ENCODE measurements at regions not wholly inside any gene's neighbourhood (a gene's known extent, or its start where the extent isn't known, plus 50 kb on each side); places are given as distances from the start of the nearest gene placed in this dataset.

- TF ChIP-seq POLR2A (IDR thresholded peaks at IDR 0.05): no peak
- no peak for TF ChIP-seq CTCF (IDR thresholded peaks at IDR 0.05)
These were observed 155.6 kb downstream of the OGFRL1 start for GRCh38 chr6:71444222-71444621.

All from testis (tissue), 2 donors.